SK-N-SH (cell line): ENCODE measurements at regions not wholly inside any gene's neighbourhood (a gene's known extent, or its start where the extent isn't known, plus 50 kb on each side); places are given as distances from the start of the nearest gene placed in this dataset.

Experiments used
- ELF1 ChIP-seq: IDR thresholded peaks from 2 replicates; pipeline ENCODE4 v1.4.0; 2012
- MXI1 ChIP-seq: IDR thresholded peaks from 2 replicates; pipeline ENCODE4 v1.6.1; 2012; ENCODE audit warnings: mild to moderate bottlenecking, low read depth, low read length, improper control_type of control experiment
- NFIC ChIP-seq: IDR thresholded peaks from 2 replicates; pipeline ENCODE4 v1.4.0; 2012; ENCODE audit warnings: borderline replicate concordance
- NRF1 ChIP-seq: IDR thresholded peaks from 2 replicates; pipeline ENCODE4 v1.6.1; 2012; ENCODE audit warnings: low read depth, mild to moderate bottlenecking, low read length
- POLR2AphosphoS5 ChIP-seq: IDR thresholded peaks from 2 replicates; pipeline ENCODE4 v1.6.1; 2012; ENCODE audit warnings: low read depth, low read length
- RFX5 ChIP-seq: IDR thresholded peaks from 2 replicates; pipeline ENCODE4 v1.6.1; 2012; ENCODE audit warnings: mild to moderate bottlenecking, improper control_type of control experiment, low read length
- TF ChIP-seq, protein P1 (sequence below): fragments of 150-350 bp; IDR thresholded peaks from 2 replicates; pipeline ENCODE4 v1.6.1; 2017; ENCODE audit warnings: antibody characterized with exemption, low read length, low read depth, borderline replicate concordance

DNA sequence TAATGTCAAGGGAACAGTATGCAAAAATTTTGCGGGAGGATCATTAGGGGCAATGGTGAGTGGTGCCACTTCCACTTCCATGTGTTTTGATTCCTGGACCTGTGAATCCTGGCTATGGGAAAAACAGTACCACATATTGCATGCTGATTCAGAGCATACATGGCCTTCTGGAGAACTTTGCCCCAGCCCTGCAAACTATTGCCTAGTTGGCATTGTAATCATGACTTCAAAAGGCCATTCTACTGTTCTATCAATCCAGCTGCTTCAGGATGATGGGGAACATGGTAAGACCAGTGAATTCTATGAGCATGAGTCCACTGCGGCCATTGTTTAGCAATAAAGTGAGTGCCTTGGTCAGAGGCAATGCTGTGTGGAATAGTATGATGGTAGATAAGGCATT, 75.3 kb upstream of the ZC3H15 start:
- no peak for TF ChIP-seq ELF1
- TF ChIP-seq MXI1, result no peak
- TF ChIP-seq, protein P1, sequence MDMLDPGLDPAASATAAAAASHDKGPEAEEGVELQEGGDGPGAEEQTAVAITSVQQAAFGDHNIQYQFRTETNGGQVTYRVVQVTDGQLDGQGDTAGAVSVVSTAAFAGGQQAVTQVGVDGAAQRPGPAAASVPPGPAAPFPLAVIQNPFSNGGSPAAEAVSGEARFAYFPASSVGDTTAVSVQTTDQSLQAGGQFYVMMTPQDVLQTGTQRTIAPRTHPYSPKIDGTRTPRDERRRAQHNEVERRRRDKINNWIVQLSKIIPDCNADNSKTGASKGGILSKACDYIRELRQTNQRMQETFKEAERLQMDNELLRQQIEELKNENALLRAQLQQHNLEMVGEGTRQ, result no peak
- no peak for TF ChIP-seq NRF1
- TF ChIP-seq NFIC, result no peak
- TF ChIP-seq POLR2AphosphoS5, result no peak
- no peak for TF ChIP-seq RFX5
